ENCODE measurements at regions not wholly inside any gene's neighbourhood (a gene's known extent, or its start where the extent isn't known, plus 50 kb on each side); places are given as distances from the start of the nearest gene placed in this dataset.

- TF ChIP-seq, protein P1, sequence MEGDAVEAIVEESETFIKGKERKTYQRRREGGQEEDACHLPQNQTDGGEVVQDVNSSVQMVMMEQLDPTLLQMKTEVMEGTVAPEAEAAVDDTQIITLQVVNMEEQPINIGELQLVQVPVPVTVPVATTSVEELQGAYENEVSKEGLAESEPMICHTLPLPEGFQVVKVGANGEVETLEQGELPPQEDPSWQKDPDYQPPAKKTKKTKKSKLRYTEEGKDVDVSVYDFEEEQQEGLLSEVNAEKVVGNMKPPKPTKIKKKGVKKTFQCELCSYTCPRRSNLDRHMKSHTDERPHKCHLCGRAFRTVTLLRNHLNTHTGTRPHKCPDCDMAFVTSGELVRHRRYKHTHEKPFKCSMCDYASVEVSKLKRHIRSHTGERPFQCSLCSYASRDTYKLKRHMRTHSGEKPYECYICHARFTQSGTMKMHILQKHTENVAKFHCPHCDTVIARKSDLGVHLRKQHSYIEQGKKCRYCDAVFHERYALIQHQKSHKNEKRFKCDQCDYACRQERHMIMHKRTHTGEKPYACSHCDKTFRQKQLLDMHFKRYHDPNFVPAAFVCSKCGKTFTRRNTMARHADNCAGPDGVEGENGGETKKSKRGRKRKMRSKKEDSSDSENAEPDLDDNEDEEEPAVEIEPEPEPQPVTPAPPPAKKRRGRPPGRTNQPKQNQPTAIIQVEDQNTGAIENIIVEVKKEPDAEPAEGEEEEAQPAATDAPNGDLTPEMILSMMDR (IDR thresholded peaks at IDR 0.05) = no peak
- TF ChIP-seq POLR2A (IDR thresholded peaks at IDR 0.05) = no peak
Measured at GRCh38 chr3:83224101-83224868, 1462.8 kb upstream of the GBE1 start.
